ENCODE measurements at regions not wholly inside any gene's neighbourhood (a gene's known extent, or its start where the extent isn't known, plus 50 kb on each side); places are given as distances from the start of the nearest gene placed in this dataset.

DNA sequence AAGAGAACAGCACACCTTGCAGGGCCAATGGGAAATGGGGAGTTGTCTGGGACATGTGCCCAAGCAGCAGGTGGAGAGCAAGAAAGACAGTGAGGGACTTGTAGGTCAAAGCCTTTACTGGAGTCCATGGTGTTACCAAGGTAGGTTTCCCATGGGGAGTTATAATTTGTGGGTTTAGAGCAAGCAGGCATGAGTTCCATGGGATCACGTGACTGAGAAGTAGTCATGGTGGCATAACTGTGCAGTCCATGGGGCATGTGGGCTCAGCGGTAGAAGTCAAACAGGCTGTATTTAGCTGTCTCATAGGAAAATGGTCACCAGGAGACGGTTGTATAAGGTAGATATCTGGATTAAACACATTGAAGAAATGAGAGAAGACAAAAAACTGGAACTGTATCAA is 715.1 kb downstream of the SLITRK1 start:
- intact Hi-C loops (cut with DNase I), result no loop called here
- Histone ChIP-seq H3K36me3 (ENCODE audit: insufficient read depth in 1 of 2, low read depth in 1 of 2) (no peaks in the 10 kb centered on the region), H3K9me3 (no peaks in the 10 kb centered on the region), H3K4me3 (no peak overlapping the region), H3K27me3 (ENCODE audit: insufficient read depth in 3 of 3, low read length in 2 of 3) (no peaks in the 10 kb centered on the region), H3K4me1 (no peaks in the 10 kb centered on the region), H3K27ac (no peak overlapping the region)
- WGBS, 3 donors, result 82 to 87% (median 83%) methylated on average over 3 of the region's 3 CpGs
- ATAC-seq (no peak), DNase-seq (no peak)
- TF ChIP-seq, protein P1, sequence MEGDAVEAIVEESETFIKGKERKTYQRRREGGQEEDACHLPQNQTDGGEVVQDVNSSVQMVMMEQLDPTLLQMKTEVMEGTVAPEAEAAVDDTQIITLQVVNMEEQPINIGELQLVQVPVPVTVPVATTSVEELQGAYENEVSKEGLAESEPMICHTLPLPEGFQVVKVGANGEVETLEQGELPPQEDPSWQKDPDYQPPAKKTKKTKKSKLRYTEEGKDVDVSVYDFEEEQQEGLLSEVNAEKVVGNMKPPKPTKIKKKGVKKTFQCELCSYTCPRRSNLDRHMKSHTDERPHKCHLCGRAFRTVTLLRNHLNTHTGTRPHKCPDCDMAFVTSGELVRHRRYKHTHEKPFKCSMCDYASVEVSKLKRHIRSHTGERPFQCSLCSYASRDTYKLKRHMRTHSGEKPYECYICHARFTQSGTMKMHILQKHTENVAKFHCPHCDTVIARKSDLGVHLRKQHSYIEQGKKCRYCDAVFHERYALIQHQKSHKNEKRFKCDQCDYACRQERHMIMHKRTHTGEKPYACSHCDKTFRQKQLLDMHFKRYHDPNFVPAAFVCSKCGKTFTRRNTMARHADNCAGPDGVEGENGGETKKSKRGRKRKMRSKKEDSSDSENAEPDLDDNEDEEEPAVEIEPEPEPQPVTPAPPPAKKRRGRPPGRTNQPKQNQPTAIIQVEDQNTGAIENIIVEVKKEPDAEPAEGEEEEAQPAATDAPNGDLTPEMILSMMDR (IDR thresholded peaks at IDR 0.05), result no peak

DNA sequence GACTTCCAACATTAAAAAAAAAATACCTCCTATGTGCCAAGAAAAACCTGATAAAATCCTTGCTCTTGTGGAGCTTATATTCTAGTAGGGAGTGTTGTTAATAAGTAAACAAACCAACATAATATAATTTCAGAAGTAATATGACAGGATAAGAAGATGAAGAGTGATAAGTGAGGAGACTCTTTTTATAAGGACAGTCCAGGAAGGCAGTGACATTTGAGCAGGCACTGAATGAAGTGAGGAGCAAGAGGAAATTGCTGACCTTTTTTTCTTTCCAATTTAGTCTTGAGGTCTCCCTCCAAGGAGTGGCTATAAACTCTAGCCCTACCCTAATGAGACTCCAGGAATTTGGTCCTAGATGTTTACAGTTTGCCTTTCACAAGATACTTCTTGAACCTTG is 715.7 kb downstream of the SLITRK1 start:
- ATAC-seq (no peak), DNase-seq (no peak)
- Histone ChIP-seq H3K27ac (no peak overlapping the region), H3K9me3 (no peaks in the 10 kb centered on the region), H3K27me3 (ENCODE audit: insufficient read depth in 3 of 3, low read length in 2 of 3) (no peaks in the 10 kb centered on the region), H3K4me3 (no peak overlapping the region), H3K4me1 (no peaks in the 10 kb centered on the region), H3K36me3 (ENCODE audit: insufficient read depth in 1 of 2, low read depth in 1 of 2) (no peaks in the 10 kb centered on the region)
- TF ChIP-seq, protein P1 (IDR thresholded peaks at IDR 0.05), result no peak
- intact Hi-C loops (cut with DNase I), result no loop called here

DNA sequence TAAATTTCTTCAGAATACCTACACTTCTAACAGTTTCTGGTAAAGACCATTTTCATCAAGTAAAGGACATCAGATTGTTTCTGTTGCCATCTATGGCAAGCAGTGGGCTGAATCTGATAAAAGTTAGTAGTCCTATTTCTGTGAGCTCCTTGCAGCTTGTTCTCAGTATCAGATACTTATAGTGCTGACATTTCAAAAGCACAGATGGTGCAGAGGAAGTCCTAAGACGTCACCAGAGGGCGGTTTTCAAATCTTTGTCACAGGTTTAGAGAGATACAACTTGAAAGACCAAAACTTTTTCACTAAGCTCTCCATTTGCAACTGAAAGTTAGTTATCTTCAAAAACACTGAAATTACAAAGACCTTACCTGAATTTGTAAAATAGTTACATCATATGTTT is 719.8 kb downstream of the SLITRK1 start:
- Histone ChIP-seq H3K27me3 (ENCODE audit: insufficient read depth in 3 of 3, low read length in 2 of 3) (no peaks in the 10 kb centered on the region), H3K9me3 (no peaks in the 10 kb centered on the region), H3K4me3 (no peak overlapping the region), H3K4me1 (no peaks in the 10 kb centered on the region), H3K36me3 (ENCODE audit: insufficient read depth in 1 of 2, low read depth in 1 of 2) (no peaks in the 10 kb centered on the region), H3K27ac (no peak overlapping the region)
- ATAC-seq, result no peak
- WGBS, 3 donors, result 38 to 45% (median 40%) methylated on average over 2 of the region's 2 CpGs
- intact Hi-C loops (cut with DNase I), result no loop called here
- TF ChIP-seq, protein P1 (IDR thresholded peaks at IDR 0.05), result no peak
- DNase-seq, result no peak

DNA sequence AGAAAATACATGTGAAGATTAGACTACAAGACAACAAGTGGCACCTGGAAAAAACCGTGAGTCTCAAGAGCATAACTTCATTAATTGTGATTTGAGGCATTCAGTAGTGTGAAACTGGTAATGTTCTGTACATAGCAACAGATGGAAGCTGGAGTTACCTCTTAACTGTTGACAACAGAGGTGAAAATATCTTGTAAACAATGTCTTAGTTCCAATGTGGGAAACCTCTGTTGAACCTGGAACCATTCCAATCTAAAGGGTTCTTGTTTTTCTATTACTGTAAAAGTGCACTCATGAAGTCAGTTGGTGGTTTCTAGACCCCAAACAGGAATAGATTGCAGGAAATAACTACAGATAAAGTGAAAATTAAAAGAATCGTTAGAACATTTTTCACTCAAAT is 728.4 kb downstream of the SLITRK1 start:
- DNase-seq, result no peak
- no peak overlapping the region for H3K4me3 ChIP-seq
- no peak overlapping the region for H3K27ac ChIP-seq
- no peaks in the 10 kb centered on the region for H3K36me3 ChIP-seq (ENCODE audit: insufficient read depth in 1 of 2, low read depth in 1 of 2)
- no peaks in the 10 kb centered on the region for H3K9me3 ChIP-seq
- intact Hi-C loops (cut with DNase I), result no loop called here
- no peaks in the 10 kb centered on the region for H3K4me1 ChIP-seq
- 73 to 78% (median 75%) methylated on average over 2 of the region's 2 CpGs for WGBS, 3 donors
- TF ChIP-seq, protein P1 (IDR thresholded peaks at IDR 0.05), result no peak
- ATAC-seq, result no peak
- no peaks in the 10 kb centered on the region for H3K27me3 ChIP-seq (ENCODE audit: insufficient read depth in 3 of 3, low read length in 2 of 3)

DNA sequence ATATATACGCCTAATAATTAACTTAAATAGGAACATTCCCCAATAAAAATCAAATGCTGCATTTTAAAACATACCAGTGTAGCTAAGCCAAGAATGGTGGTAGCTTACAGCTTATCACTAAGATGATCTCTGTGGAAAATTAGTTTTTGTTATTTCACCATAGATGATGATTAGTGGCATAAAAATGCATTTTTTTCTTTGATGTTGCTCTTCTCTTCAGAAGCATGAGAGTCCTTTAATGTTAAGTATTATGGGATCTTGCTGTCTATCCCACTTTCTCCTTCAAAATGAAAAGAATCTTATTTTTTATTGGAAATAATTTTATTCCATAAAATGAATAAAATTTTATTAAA is 731.0 kb downstream of the SLITRK1 start:
- Histone ChIP-seq H3K4me3 (no peak overlapping the region), H3K27me3 (ENCODE audit: insufficient read depth in 3 of 3, low read length in 2 of 3) (no peaks in the 10 kb centered on the region), H3K9me3 (no peaks in the 10 kb centered on the region), H3K27ac (no peak overlapping the region), H3K4me1 (no peaks in the 10 kb centered on the region), H3K36me3 (ENCODE audit: insufficient read depth in 1 of 2, low read depth in 1 of 2) (no peaks in the 10 kb centered on the region)
- DNase-seq (no peak), ATAC-seq (no peak)
- TF ChIP-seq, protein P1 (IDR thresholded peaks at IDR 0.05), result no peak
- WGBS, 3 donors, result 88 to 100% (median 93%) methylated on average over 1 of the region's 1 CpG
- intact Hi-C loops (cut with DNase I), result no loop called here
